GM19043 (cell line): ENCODE measurements at regions not wholly inside any gene's neighbourhood (a gene's known extent, or its start where the extent isn't known, plus 50 kb on each side); places are given as distances from the start of the nearest gene placed in this dataset.

Experiments used
- ATAC-seq: cut with Tn5 transposase; IDR thresholded peaks from one replicate; pipeline ENCODE4 v1.9.1; 2021; ENCODE audit warnings: low read depth; ENCODE audit not compliant: unreplicated experiment

DNA sequence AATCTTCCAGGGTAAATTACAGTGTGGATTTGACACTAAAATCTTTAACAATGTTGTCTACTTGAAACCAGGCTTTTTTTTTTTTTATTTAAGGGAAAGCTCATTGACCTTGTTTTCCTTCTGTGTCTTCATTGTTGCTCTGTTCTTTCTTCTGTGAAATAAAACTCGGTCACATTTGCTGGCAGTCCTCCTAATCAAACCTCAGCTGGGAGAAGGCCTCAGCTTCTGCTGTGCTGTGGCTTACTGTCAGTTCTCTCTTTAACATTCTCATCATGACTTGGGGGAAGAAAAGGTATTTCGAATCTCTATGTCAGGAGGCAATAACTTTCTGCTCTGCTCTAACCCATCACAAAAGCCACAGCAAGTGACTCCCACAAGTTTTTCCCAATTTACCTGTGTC, 268.9 kb downstream of the ZNF608 start:
- no peak for ATAC-seq

DNA sequence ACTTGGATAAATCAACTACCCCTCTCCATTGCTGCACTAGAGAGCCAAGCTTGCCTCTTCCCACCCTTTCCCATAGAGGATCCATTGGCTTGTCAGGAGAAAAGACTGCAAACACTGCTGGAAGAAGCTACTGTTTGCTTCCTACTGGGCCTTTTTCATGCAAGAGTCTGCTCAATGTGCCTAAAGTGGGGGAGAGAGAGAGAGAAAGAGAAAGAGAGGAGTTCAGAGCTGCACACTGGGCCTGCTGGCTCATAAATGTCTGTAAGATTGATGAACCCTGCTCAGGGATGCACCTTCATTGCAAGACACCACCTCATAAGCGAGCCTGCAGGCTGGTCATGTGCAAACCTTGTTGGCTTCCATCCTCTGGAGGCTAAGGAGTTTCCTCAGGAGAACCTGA, 269.4 kb downstream of the ZNF608 start:
- ATAC-seq: no peak

DNA sequence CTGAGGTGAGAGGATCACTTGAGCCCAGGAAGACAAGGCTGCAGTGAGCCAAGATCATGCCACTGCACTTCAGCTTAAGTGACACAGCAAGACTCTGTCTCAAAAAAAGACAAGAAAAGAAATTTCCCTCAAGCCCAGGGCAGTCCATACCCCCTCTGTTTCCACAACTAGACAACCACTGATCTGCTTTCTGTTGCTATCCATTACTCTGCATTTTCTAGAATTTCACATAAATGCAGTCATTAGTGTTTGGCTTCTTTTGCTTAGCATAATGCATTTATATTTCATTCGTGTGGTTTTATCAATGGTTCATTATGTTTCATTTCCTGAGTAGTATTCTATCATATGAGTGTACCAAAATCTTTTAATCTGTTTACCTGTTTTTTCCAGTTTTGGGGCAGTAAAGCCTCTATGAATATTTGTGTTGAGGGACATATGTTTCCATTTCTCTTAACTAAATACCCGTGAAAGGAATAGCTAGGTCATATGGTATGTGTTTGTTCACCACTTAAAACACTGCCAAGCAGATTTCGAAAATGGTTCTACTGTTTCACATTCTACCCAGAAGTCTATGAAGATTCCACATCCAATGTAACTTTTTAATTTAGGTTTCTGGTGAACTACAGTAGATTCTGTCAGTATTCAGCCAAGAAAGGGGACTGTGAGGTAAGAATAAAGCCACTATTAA, 271.8 kb downstream of the ZNF608 start:
- ATAC-seq: no peak

DNA sequence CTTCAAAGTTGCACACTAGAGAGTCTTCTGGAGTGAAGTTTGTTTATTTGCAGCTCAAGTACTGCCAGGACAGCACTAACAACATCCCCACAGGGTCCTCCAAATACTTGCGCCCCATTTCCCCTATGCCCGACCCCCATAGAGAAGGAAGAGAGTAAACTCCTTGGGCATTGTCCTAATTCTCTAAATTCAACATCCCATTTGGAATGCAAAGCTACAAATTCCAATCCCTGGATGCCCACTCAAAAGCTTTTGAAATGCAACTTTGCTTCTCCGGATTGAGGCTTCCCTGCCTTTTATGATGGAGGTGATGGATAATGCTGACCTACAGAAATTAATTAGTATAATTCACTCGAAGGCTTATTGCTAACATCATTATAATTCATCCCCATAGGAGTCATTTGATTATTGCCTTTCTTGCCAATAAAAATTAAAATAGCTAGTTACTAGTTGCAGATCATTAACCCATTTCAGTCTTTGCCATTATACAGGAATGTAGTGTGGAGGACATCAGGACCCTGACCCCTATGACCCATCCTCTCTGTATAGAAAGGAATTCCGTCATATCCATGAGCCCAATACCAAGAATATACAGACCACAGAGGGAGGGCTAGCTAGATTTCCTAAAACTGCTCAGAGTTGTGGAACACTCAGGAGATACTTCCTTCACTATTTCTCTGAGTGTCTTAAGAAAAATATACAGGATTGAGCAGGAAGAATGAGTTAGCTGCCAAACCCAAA, 277.6 kb downstream of the ZNF608 start:
- ATAC-seq: no peak

DNA sequence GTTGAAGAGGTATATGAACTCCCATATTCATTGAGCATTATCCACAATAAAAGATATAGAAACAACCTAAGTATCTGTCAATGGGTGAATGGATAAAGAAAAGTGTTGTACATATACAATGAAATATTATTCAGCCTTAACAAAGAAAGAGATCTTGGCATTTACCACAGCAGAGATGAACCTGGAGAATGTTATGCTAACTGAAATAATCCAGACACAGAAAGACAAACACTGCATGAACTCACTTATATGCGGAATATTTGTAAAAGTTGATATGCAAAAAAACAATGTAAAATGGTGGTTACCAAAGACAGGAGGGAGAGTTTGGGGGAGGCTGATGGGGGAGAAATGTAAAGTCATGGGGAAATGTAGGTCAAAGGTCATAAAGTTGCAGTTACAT, 278.7 kb downstream of the ZNF608 start:
- ATAC-seq: no peak

DNA sequence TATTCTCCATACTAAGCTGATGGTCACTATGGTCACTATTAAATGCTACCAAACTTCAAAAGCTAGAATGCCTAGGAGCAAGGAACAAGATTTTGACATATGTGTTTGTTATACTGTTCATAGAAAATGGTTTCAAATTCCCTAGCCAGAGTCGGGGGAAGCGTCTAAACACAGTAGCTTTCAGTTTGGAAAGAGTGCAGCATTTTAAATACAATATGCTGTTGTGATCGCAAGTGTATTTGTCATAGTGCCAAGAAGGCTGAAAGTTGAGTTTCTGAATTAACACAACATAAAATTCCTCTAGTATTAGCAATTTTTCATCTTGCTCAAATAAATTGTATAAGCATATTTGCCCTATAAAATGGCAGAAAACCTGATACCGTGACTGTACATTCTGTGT, 280.4 kb downstream of the ZNF608 start:
- ATAC-seq: no peak

DNA sequence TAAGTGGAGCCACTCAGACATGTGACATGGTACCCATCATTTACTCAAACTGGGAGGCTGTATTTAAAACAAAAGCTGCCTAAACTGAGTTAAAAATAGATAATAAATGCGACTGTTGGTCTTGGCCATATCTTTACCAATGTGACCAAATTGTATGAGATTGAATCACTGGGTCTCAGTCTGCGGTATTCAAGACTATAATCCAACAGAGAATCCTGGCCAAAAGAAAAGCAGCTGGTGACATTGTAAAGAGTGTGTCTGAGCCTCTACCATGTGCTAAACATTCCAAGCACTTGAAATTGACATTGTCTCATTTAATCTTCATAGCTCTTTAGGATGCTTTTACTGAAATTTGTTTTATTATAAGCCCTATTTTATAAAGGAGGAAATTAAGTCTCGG, 282.6 kb downstream of the ZNF608 start:
- no peak for ATAC-seq

DNA sequence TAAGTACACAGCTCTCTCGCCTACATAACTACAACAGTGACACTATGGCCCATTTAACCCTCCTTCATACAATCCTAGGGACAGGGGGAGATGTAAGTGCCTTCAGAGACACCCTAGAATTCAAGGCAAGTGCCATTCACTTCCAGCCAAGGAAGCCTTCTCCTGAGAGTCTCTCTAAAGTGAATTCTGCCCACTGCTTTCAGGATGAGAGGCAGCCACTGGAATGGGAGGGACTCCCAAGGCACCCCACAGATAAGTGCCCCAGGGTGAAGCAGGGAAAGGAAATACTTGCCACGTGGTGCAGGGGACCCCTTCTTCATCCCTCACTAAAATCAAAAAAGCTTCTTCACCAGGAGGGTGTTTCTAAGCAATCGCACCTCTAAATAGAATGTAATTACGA, 283.7 kb downstream of the ZNF608 start:
- ATAC-seq: no peak

DNA sequence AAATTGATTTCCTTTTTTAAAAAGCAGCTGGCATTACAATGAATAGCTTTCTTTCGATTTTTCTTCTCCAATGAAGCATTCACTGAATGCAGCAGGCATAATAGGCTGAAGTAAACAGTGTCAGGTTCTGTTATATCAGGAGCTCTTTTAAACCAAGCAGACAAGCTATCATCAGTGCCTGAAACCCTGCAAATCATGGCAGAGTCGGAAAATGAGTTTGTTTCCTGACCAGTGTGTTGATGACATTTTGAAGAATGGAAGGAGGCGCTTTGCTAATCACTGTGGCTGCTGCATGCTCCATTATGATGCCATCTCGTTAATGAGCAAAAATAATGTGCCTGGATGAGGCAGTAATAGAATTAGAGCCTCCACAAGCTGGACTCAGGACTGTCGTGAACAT, 284.5 kb downstream of the ZNF608 start:
- no peak for ATAC-seq

DNA sequence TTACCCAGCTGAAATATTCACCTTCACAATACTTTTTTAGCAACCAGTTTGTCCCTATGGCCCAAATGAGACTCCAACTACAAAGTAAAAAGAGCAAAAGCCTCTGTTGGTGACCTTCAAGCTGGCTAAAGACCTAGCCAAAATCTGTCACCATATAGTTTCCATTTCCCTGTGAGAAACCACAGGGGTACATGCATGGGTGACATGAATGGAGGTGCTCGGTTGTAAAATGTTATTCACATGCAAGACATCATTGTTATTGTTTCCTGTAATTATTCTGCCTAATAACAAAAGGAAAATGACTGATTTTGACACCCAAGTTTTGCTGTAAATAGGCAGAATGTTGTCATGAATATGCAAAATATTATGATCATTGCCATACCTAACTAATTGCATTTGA, 285.3 kb downstream of the ZNF608 start:
- no peak for ATAC-seq

DNA sequence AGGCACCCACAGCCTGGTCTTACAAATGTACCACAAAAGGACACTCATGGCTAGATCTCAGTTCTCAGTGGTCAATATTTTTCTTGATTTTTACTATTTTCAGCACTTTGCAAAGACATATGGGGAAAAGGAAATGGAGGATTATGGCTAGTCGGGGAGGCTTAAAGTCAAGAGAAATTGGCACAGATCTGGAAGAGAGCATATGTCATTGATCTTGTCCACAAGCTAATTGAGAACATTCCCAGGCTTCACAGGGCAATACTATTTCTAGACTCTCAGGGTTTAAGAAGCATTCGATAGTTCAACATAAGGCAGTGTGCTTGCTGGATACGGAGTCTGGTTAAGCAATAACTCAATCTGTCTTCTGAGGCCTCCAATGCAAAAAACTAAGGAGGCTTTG, 285.8 kb downstream of the ZNF608 start:
- ATAC-seq: no peak

DNA sequence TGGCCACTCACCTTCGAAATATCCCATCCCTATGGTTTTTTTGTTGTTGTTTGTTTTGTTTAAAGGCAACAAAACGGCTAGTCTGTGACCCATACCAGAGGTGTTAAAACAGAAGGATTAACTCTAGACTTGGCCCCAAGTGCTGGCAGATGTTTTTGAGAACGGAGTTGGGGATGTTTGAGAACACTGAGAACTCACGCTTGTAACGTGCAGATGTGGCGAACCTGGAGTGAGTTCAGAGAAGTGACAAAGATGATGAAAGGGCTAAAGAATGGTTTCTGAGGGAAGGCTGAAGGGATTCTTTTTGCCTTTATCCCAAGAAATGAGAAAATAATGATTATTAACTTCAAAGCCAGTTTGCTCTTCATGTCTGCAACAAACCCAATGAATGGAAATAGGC, 286.5 kb downstream of the ZNF608 start:
- ATAC-seq: no peak

DNA sequence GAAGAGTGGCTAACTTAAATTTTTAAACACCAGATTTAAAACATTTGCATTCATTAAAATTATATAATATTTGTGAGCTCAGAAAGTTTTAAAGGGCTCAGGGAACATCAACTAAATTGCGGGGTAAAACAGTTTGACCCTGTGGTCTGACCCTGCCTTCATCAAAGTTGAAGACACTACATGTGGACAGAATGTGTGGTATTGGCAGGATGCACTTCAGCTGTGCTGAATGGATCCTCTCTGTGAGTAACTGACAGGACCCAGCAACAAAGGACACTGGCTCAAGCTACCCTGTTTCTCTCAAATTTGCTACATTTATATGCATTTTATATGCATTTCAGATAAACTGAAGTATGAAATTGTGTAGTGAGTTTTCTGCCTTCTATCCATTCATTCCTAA, 288.5 kb downstream of the ZNF608 start:
- no peak for ATAC-seq

DNA sequence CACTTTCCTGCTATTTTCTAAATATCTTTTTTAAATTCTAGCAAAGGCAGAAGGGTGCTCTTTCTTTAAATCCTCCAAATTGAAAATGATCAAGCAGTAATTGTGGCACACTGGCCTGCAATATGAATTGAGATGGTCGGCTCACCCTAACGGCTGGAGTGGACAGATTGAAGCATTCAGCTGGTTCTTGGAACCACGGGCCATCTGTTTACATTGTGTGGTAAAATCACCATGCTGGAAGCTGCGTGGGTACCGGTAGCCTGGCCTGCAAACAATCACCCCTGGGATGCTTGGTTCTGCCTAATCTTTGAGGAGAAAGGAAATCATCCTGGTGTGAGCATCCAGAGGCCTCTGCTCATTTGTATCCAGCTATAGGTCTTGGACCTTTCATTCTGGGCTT, 289.3 kb downstream of the ZNF608 start:
- no peak for ATAC-seq

DNA sequence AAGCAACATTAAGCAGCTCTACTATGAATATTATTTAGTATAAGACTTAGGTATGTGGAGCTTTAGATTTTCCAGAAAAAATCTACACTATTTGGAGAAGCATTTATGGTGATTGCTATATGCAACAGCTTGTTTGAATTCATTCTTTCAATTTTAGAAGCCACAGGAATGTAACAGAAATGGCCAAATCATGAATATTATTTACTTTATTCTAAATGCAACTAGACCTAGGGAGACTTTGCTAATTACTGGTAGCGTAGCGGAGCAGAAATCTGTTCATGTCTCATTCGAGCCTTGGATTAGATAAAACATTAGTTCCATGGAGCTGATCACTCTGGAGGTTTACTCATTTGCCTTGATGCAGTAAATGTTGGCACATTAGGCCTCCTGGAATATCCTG, 290.2 kb downstream of the ZNF608 start:
- no peak for ATAC-seq

DNA sequence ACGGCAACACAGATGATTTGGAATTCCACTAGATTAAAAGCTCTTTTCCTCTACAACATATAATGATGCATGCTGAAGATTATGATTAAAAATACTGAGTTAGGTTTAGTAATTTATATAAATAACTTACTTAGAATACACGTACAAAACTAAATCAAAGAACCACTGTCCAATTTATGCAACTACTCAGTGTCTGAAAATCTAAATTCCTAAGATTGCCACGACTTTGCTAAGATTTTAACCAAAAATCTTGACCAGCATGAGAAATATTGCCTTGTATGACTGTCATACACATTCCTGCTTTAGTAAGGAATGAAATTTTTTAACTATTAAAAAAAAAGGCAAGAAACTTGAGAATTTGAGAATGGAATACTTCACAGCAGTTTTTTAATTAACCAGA, 292.4 kb downstream of the ZNF608 start:
- ATAC-seq: no peak

DNA sequence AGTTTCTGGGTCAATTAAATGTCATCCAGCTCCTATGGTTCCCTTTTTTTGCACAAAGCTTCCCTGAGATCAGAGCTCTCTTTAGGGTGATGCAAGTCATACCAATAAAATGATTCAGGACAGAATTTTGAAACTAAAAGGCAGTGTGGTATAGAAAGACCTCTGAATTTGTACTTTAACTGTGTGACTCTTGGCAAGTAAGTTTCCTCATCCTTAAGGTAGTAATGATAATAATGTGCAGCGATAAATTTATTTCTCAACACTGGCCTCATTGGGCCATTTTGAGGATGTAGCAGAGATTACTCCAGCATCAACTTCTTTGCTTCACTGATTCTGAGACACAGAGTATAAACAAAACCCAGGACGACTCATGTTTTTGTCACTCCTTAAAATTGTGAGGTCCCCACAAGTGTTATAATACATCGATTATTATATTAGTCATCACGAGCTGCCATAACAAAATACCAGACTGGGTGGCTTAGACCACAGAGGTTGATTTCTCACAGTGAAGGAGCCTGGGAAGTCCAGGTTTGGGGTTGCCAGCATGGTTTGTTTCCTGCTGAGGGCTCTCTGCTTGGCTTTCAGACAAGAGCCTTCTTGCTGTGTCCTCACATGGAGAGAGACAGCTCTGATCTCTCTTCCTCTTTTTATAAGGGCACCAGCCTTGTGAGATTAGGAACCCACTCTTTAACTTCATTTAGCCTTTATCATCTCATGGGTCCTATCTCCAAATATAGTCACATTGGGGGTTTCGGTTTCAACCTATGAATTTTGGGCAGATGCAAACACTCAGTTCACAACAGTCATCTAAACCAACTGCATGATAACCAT, 293.0 kb downstream of the ZNF608 start:
- peak; percentile 93 for ATAC-seq

DNA sequence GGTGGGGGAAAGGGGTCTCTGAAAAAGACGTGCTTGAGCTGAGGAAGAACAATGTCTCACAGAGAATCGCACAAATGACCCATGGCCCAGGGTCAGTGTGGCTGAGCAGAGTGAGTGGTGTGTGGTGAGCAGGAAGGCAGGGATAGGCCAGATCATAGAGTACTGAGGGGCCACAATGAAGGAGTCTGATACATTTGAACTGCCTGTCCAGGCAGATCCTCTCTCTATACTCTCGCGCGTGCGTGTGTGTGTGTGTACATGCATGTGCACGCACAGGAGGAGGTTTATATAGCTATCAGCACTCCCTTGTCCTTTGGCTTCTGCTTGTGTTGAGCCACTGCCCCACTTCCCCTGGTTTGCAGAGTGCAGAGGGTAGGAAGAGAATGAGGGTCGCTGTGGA, 294.0 kb downstream of the ZNF608 start:
- ATAC-seq: no peak

DNA sequence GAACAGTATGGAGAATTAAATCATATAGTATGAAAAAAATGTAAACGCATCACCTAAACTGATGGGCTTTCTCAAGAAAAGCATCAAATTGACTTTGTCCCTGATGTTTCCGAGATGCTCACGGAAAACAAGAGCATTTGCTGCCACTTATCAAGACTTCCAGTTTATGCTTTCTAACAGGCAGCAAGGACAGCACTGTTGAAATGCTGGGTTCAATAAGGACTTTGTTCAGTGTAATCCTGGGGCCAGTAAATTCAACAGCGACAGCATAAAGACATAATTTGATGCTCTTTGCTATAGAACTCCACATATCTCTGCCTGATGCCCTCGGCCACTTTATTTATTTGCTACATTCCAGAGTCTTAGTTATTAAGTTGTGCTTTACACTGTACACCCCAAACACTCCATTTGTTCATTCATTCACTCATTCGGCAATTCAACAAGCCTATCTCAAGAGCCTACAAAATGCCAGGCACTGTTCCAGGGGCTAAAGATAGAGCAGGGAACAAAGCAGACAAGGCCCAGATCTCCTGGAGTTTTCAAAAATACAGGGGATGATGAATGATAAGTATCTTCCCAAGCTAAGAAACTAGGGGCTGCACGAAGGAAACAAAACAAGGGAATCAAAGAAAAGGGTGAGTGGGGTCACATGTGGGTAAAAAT, 294.6 kb downstream of the ZNF608 start:
- ATAC-seq: no peak

DNA sequence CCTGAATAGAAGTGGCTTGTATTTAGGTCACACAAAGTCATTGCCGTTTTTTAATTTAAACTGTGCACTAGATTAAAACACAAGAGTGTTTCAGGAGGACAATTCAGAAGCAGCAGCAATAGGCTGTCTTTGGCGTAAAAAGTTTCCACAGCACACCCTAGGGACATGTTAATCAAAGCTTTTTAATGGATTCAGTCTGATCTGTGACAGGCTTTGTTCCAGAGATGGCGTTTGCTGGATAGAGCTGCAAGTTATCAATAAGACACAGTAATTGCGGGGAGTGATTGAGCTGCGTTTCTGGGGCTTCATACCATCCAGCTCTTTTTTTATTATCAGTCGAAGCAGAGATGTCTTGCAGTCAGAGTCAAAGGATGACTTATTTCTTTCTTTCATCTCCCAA, 300.3 kb downstream of the ZNF608 start:
- no peak for ATAC-seq

DNA sequence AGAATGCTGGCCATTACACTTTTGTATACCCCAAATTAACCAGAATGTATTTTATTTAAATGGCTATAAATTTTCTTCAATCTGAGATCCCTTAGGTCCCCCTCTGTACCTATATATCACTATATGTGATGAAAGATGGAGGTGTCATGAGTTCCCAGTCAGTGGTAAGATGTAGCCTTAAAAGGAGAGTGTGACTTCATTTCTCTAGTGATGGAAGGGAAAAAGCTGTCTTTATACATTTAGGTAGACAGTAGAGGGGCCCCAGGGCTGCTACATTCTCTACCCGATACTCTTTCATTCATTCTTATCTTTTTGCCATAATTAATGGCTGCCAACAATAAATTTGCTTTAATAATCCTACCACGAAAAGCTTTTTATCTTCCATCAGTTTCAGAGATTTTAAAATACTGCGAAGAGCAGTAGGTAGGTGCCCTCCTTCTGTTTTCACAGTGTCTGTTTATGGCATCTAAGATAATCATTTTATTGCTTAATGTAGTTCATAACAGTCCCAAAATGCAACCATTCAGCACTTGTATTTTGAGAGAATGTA, 301.3 kb downstream of the ZNF608 start:
- ATAC-seq: no peak
